Renal cortex interstitium (tissue), 11 donors: ENCODE measurements at regions not wholly inside any gene's neighbourhood (a gene's known extent, or its start where the extent isn't known, plus 50 kb on each side); places are given as distances from the start of the nearest gene placed in this dataset.
"Not testable (repeated sequence)": the region's sequence is repeated elsewhere in the genome, so short reads cannot be mapped to it uniquely, and the experiment has no call there.

Experiments used
- DNase-seq, 11 donors: peaks; one replicate each; pipeline ENCODE4 v3.0.0-alpha.2; 2013; ENCODE audit warnings: low read depth in 9 of 11, low spot score in 4 of 11; ENCODE audit errors: extremely low read depth in 1 of 11

DNA sequence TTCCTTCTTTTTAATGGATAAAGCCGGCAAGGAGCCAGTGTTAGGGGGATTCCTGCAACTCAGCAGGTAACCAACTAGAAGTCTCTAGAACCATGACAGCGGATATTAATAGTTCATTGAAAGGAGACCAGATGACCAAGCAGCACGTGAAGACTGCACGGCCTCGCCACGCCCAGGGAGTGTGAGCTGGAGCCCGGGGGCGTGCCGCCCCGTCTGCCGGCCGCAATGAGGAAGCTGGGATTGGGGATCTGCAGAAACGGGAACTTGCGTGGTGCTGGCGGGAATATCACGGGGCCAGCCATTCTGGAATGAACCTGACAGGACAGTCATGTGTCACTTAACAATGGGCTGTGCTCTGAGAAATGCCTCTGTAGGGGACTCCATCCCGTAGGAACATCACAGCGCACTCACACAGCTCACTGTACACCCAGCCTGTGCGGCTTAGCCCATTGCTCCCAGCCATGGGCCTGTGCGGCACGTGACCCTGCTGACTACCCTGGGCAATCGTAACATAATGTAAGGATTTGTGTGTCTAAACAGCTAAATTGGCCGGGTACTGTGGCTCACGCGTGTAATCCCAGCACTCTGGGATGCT lies 4092.8 kb upstream of the TPTE start:
- not testable (repeated sequence) for DNase-seq

- not testable (repeated sequence) for DNase-seq
Observed at GRCh38 chr21:6429924-6430323, 4091.5 kb upstream of the TPTE start.

DNA sequence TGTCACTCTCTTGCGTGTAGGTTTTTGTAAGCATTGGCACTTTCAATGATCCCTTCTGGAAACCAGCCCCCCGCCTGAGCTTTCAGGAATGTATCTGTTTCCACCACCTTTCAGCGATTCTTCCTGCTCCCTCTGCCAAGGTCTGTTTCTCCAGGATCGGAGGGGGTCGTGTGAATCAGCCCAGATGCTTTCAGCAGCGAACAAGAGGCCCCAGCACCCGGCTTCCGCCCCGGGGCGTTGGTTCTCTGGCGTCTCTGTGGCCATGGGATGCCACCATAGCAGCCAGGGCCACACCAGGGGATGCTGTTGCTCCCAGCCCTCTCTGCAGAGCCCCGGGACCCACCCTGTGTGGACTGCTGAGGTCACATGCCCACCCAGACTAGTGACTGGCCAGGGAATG lies 4088.2 kb upstream of the TPTE start:
- DNase-seq = not testable (repeated sequence)

DNA sequence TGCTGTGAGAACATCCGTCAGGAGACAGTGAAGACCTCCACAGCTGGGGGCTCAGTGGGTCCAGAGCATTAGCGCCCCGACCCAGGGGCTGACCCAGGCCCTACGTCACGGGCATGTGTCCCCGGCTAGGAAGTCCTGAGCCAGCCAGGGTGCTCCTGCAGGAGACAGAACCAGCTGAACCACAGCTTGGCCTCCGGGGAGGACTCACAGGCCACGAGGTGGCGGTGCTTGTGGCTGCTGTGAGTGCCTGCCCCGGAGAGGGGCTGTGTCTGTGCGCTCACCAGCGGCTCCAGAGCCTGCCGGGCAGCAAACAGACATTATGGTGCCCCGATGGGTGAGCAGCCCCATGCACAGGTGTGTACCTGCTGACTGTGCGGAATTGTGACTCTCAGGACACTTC lies 4085.2 kb upstream of the TPTE start:
- not testable (repeated sequence) for DNase-seq

DNA sequence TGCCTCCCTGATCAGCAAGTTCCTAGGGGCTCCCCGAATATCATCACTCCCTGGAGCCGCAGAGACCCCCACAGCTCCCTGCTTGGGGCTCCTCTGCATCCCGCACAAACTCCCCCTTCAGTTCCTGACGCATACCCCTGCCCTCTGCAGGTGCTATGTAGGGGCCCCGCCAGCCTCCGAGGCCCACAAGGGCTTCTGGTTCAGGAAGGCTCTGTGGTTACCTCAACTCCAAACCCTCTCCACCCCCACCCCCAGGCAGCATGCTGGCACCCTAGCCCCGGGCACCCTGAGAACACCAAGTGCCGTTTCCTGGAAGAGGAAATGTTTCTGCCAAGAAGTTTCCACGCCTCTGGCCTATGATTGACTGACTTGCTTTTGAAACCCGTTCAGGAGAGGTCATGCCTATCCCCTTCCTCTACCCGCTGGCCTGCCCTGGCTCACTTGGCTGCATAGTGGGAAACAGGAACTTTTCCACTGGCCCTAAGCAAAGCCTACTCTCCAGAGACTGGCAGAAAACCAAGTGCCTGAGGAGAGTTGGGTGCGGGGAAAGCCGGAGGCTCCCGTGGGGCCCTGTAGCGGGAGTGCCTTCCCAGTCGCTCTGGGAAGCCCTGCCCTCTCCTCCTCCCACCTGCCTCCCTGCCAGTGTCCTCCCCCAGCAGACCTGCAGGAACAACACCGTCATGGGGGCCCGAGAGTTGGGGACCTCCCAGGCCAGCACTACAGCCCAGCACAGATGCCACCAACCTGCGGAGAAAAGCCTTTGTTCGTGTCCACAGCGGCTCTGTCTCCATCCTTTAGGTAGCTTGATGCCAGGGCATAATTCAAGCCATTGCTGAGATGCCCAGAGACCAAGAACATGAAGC lies 4084.2 kb upstream of the TPTE start:
- DNase-seq = not testable (repeated sequence)

- not testable (repeated sequence) for DNase-seq
Observed at GRCh38 chr21:6437834-6438187, 4083.6 kb upstream of the TPTE start.

DNA sequence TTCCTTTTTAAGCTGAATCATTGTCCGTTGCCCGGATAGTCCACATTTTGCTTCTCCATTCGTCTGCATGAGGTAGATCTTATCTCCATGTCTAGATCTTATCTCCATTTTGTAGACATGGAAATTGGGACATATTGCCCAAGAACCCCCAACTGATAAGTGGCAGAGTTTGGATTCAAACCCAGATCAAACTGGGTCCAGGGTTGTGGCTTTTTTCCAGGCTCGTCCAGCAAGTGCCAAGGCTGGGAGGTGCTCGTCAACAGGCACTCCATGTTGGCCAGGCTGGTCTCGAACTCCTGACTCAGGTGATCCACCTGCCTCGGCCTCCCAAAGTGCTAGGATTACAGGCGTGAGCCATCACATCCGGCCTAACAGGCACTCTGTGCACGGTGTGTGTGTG lies 4082.3 kb upstream of the TPTE start:
- not testable (repeated sequence) for DNase-seq

GRCh38 chr21:6454648-6455340 lies 4066.6 kb upstream of the TPTE start:
- DNase-seq = not testable (repeated sequence)

DNA sequence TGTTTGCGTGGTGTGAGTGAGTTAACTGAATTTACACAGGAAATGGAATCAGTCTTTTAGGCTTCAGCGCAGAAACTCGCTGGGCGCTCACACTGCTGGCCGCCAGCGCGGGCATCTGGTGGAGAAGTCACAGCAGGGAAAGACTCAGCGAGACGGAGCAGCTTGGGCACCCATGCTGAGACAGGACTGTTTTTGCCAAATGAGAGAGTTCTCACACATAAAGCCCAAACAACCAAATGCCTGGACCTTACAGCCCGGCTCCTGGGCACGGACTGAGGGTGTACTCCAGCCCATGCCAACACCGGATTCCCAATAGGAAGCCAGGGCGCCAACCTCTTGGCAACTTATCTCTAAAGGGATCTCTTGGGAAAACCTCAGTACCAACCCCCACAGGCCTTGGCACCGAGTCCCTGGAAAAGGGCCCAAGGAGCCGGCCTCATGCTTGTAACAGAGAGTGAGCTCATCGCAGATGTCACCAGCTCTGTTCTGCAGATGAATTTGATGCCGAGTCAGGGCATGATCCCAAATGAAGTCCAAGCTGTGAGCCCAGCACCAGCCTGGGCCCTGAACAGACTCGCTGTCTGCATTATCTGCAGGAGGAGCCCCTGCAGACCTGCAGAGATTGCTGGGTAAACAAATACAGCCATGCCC lies 4065.2 kb upstream of the TPTE start:
- DNase-seq = not testable (repeated sequence)

- DNase-seq = not testable (repeated sequence)
Observed at GRCh38 chr21:6459761-6460160, 4061.6 kb upstream of the TPTE start.

GRCh38 chr21:6461358-6461757 lies 4060.0 kb upstream of the TPTE start:
- not testable (repeated sequence) for DNase-seq

DNA sequence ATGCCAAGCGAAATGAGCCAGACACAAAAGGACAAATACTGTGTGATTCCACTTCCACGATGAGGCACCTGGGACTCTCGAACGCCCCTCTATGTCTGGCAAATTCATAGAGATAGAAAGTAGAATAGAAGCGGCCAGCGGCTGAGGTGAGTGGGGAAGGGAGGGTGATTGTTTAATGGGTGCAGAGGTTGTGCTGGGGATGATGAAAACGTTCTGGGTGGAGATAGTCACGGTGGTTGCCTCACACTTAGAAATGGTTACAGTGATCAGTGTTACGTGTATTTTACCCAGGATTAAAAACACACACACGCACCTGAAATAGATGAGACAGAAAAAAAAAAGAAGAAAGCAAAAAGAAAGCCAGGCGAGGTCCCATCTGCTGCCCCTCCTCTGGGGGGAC lies 4057.0 kb upstream of the TPTE start:
- DNase-seq = not testable (repeated sequence)

- DNase-seq = not testable (repeated sequence)
Observed at GRCh38 chr21:6466081-6466698, 4055.2 kb upstream of the TPTE start.

- not testable (repeated sequence) for DNase-seq
Observed at GRCh38 chr21:6466707-6467106, 4054.7 kb upstream of the TPTE start.

- DNase-seq = not testable (repeated sequence)
Observed at GRCh38 chr21:6467189-6467774, 4054.1 kb upstream of the TPTE start.

GRCh38 chr21:6467907-6468306 lies 4053.5 kb upstream of the TPTE start:
- DNase-seq = not testable (repeated sequence)

DNA sequence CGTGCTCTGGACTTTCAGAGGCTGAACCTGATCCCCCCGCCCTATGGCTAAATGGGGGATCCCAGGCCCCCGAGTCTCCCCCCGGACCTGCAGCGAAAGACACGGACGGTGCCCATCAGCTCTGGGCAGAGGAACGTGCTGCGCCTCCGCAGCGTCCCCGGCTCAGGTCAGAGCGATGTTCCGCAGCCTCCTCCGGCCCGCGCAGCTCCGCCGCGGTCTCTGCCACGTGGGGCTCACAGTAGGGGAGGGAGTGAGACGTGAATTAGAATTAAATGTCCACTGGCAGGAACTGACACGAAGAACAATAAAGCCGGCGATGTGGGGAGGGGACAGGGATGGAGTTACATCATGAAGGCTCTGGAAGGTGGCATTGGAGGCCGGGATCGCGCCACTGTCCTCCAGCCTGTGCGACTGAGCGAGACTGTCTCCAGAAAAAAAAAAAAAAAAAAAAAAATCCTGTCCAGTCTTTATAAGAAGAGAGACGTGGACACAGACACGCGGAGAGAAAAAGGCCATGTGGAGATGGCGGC lies 4053.0 kb upstream of the TPTE start:
- DNase-seq = not testable (repeated sequence)

GRCh38 chr21:6474250-6474968 lies 4047.0 kb upstream of the TPTE start:
- DNase-seq = not testable (repeated sequence)
